ENCODE measurements at regions not wholly inside any gene's neighbourhood (a gene's known extent, or its start where the extent isn't known, plus 50 kb on each side); places are given as distances from the start of the nearest gene placed in this dataset.
"Not testable (repeated sequence)": the region's sequence is repeated elsewhere in the genome, so short reads cannot be mapped to it uniquely, and the experiment has no call there.

- TF ChIP-seq POLR2A (IDR thresholded peaks at IDR 0.05): no peak
- TF ChIP-seq CTCF (IDR thresholded peaks at IDR 0.05): no peak
- Histone ChIP-seq H3K4me1 (no peaks in the 10 kb centered on the region), H3K27me3 (no peaks in the 10 kb centered on the region), H3K9me3 (no peaks in the 10 kb centered on the region), H3K27ac (no peak overlapping the region), H3K4me3 (no peak overlapping the region), H3K36me3 (no peaks in the 10 kb centered on the region)
- no peak for DNase-seq
These were observed 525.8 kb upstream of the LINC00305 start for GRCh38 chr18:64674694-64675093.

GRCh38 chr18:64671293-64671692 is 522.4 kb upstream of the LINC00305 start:
- H3K9me3 ChIP-seq, H3K4me1 ChIP-seq, H3K27ac ChIP-seq, H3K4me3 ChIP-seq, H3K27me3 ChIP-seq, H3K36me3 ChIP-seq, DNase-seq: not testable (repeated sequence)

- Histone ChIP-seq H3K4me1 (no peaks in the 10 kb centered on the region), H3K27ac (no peak overlapping the region), H3K4me3 (no peak overlapping the region), H3K27me3 (no peaks in the 10 kb centered on the region), H3K36me3 (no peaks in the 10 kb centered on the region), H3K9me3 (no peaks in the 10 kb centered on the region)
- DNase-seq: no peak
- TF ChIP-seq POLR2A (IDR thresholded peaks at IDR 0.05): no peak
- no peak for TF ChIP-seq CTCF (IDR thresholded peaks at IDR 0.05)
These were observed 519.6 kb upstream of the LINC00305 start for GRCh38 chr18:64668461-64668962.

- DNase-seq: no peak
- Histone ChIP-seq H3K4me1 (no peaks in the 10 kb centered on the region), H3K27me3 (no peaks in the 10 kb centered on the region), H3K9me3 (no peaks in the 10 kb centered on the region), H3K4me3 (no peak overlapping the region), H3K27ac (no peak overlapping the region), H3K36me3 (no peaks in the 10 kb centered on the region)
- TF ChIP-seq CTCF (IDR thresholded peaks at IDR 0.05) (no peak), POLR2A (IDR thresholded peaks at IDR 0.05) (no peak)
These were observed 514.2 kb upstream of the LINC00305 start for GRCh38 chr18:64663086-64663485.

GRCh38 chr18:64659196-64659595 is 510.3 kb upstream of the LINC00305 start:
- H3K4me3 ChIP-seq: no peak overlapping the region
- no peak for DNase-seq
- no peaks in the 10 kb centered on the region for H3K27me3 ChIP-seq
- H3K36me3 ChIP-seq: no peaks in the 10 kb centered on the region
- no peak overlapping the region for H3K27ac ChIP-seq
- H3K9me3 ChIP-seq: no peaks in the 10 kb centered on the region
- H3K4me1 ChIP-seq: no peaks in the 10 kb centered on the region
- no peak for TF ChIP-seq CTCF (IDR thresholded peaks at IDR 0.05)
- TF ChIP-seq POLR2A (IDR thresholded peaks at IDR 0.05): no peak

GRCh38 chr18:64653068-64653467 is 504.2 kb upstream of the LINC00305 start:
- no peak for TF ChIP-seq POLR2A (IDR thresholded peaks at IDR 0.05)
- TF ChIP-seq CTCF (IDR thresholded peaks at IDR 0.05): no peak

More at GRCh38 chr18:64653068-64653467, 504.2 kb upstream of the LINC00305 start:
- Histone ChIP-seq H3K4me1 (no peaks in the 10 kb centered on the region), H3K27ac (no peak overlapping the region), H3K4me3 (no peak overlapping the region), H3K36me3 (no peaks in the 10 kb centered on the region), H3K27me3 (no peaks in the 10 kb centered on the region), H3K9me3 (no peaks in the 10 kb centered on the region)
- DNase-seq: no peak

All from Peyer's patch (tissue), 4 donors.